ENCODE measurements at regions not wholly inside any gene's neighbourhood (a gene's known extent, or its start where the extent isn't known, plus 50 kb on each side); places are given as distances from the start of the nearest gene placed in this dataset.
A peak's percentile ranks its signal among the peaks of the same experiment; 100 is the strongest.
"Not testable (repeated sequence)": the region's sequence is repeated elsewhere in the genome, so short reads cannot be mapped to it uniquely, and the experiment has no call there.

- Histone ChIP-seq H3K4ac (ENCODE audit: low read depth, low read length) (peak overlapping the region; percentile 11), H2BK15ac (ENCODE audit: low read depth, low read length) (no peak overlapping the region), H2AK9ac (replicated peaks; ENCODE audit: low read depth, low read length, poor library complexity) (no peak overlapping the region), H2AK5ac (ENCODE audit: low read depth, low read length) (no peak overlapping the region), H3K9me3 (ENCODE audit: control insufficient read depth, insufficient read depth, low read length) (peaks cover 4% of the 10 kb centered on the region), H3K4me3 (ENCODE audit: insufficient read depth, low read depth, low read length) (no peak overlapping the region), H3K9ac (ENCODE audit: low read depth, low read length) (no peak overlapping the region), H3K27ac (ENCODE audit: insufficient read depth, low read length) (peak overlapping the region; percentile 8; the same call in 1 of the 2 replicates), H3K79me1 (ENCODE audit: low read depth in 1 of 2, low read length in 2 of 2) (no peaks in the 10 kb centered on the region), H3K4me2 (ENCODE audit: low read depth, low read length) (no peak overlapping the region), H3K18ac (ENCODE audit: low read depth, low read length) (peak overlapping the region; percentile 18), H3K4me1 (ENCODE audit: control insufficient read depth, insufficient read depth, low read length) (no peaks in the 10 kb centered on the region), H3K14ac (replicated peaks; ENCODE audit: low read depth, low read length) (no peak overlapping the region), H4K5ac (ENCODE audit: low read depth, low read length) (0 out of 2 replicates have a peak overlapping the region, but pooled peaks have one; percentile 7), H3K36me3 (ENCODE audit: control insufficient read depth, insufficient read depth, low read length) (no peaks in the 10 kb centered on the region), H2BK5ac (ENCODE audit: low read depth, low read length, poor library complexity, severe bottlenecking) (peak overlapping the region; percentile 38), H2AFZ (replicated peaks; ENCODE audit: low read length, poor library complexity) (no peak overlapping the region), H2BK20ac (ENCODE audit: low read depth, low read length) (peak overlapping the region; percentile 77), H4K20me1 (ENCODE audit: insufficient read depth, low read length) (no peaks in the 10 kb centered on the region), H3K23ac (ENCODE audit: low read depth, low read length) (no peak overlapping the region), H2BK120ac (ENCODE audit: low read depth, low read length) (peak overlapping the region; percentile 28), H3K27me3 (ENCODE audit: control insufficient read depth, insufficient read depth, low read length) (no peaks in the 10 kb centered on the region), H3K9me1 (ENCODE audit: insufficient read depth, low read length) (no peaks in the 10 kb centered on the region), H4K91ac (ENCODE audit: insufficient read depth, low read depth, low read length) (peak overlapping the region; percentile 66; the same call in 1 of the 2 replicates), H4K8ac (ENCODE audit: low read depth in 2 of 2, low read length in 2 of 2) (peak overlapping the region in 1 of 2 experiments; percentile 22; a peak in 3 of 4 replicates), H3K56ac (ENCODE audit: extremely low read depth, insufficient read depth, low read length) (no peak overlapping the region)
- intact Hi-C loops (cut with micrococcal nuclease), result no loop called here
- no CpG with 5 or more reads among the region's 8 CpGs for WGBS, 2 experiments (ENCODE audit: extremely low coverage in 2 of 2, insufficient read length in 1 of 2)
- ChIA-PET CTCF (no interaction called here), POLR2A (ENCODE audit: unreplicated experiment) (no interaction called here)
- in situ Hi-C loops (cut with MboI; ENCODE audit: low sequenced_read_pairs), result no loop called here
- no peak for TF ChIP-seq RCOR1 (IDR thresholded peaks at IDR 0.05; ENCODE audit: insufficient replicate concordance, low read length)
- dilution Hi-C loops (cut with HindIII; ENCODE audit: low sequenced_read_pairs, unreplicated experiment), result no loop called here
- ATAC-seq (ENCODE audit: low read depth), result peak; percentile 70
- DNase-seq, result peak; percentile 53
- BruUV-seq (replicated peaks), result no TSS peak
Measured at GRCh38 chr4:179678093-179678814, 2236.0 kb upstream of the AGA start.

- H3K23ac ChIP-seq (ENCODE audit: low read depth, low read length); intact Hi-C loops (cut with micrococcal nuclease); H3K27me3 ChIP-seq (ENCODE audit: control insufficient read depth, insufficient read depth, low read length); H2BK20ac ChIP-seq (ENCODE audit: low read depth, low read length); H3K4me3 ChIP-seq (ENCODE audit: insufficient read depth, low read depth, low read length); H4K91ac ChIP-seq (ENCODE audit: insufficient read depth, low read depth, low read length); H3K27ac ChIP-seq (ENCODE audit: insufficient read depth, low read length); H2BK15ac ChIP-seq (ENCODE audit: low read depth, low read length); H3K14ac ChIP-seq (replicated peaks; ENCODE audit: low read depth, low read length); dilution Hi-C loops (cut with HindIII; ENCODE audit: low sequenced_read_pairs, unreplicated experiment); CTCF ChIA-PET; H2AK9ac ChIP-seq (replicated peaks; ENCODE audit: low read depth, low read length, poor library complexity); BruUV-seq (replicated peaks); H2BK5ac ChIP-seq (ENCODE audit: low read depth, low read length, poor library complexity, severe bottlenecking); H2BK120ac ChIP-seq (ENCODE audit: low read depth, low read length); H2AFZ ChIP-seq (replicated peaks; ENCODE audit: low read length, poor library complexity); ATAC-seq (ENCODE audit: low read depth); H2AK5ac ChIP-seq (ENCODE audit: low read depth, low read length); POLR2A ChIA-PET (ENCODE audit: unreplicated experiment); H3K4me1 ChIP-seq (ENCODE audit: control insufficient read depth, insufficient read depth, low read length); H3K9me3 ChIP-seq (ENCODE audit: control insufficient read depth, insufficient read depth, low read length); H3K36me3 ChIP-seq (ENCODE audit: control insufficient read depth, insufficient read depth, low read length); H4K8ac ChIP-seq (ENCODE audit: low read depth in 2 of 2, low read length in 2 of 2); H3K4ac ChIP-seq (ENCODE audit: low read depth, low read length); H3K79me1 ChIP-seq (ENCODE audit: low read depth in 1 of 2, low read length in 2 of 2); H3K4me2 ChIP-seq (ENCODE audit: low read depth, low read length); in situ Hi-C loops (cut with MboI; ENCODE audit: low sequenced_read_pairs); H3K9me1 ChIP-seq (ENCODE audit: insufficient read depth, low read length); H4K5ac ChIP-seq (ENCODE audit: low read depth, low read length); H3K18ac ChIP-seq (ENCODE audit: low read depth, low read length); H4K20me1 ChIP-seq (ENCODE audit: insufficient read depth, low read length); H3K56ac ChIP-seq (ENCODE audit: extremely low read depth, insufficient read depth, low read length); H3K9ac ChIP-seq (ENCODE audit: low read depth, low read length): not testable (repeated sequence)
- WGBS, 2 experiments (ENCODE audit: extremely low coverage in 2 of 2, insufficient read length in 1 of 2), result no CpG with 5 or more reads among the region's 4 CpGs
- peak; percentile 47 for DNase-seq
Measured at GRCh38 chr4:179683661-179684060, 2241.4 kb upstream of the AGA start.

Measured in IMR-90 (cell line).